ENCODE measurements at regions not wholly inside any gene's neighbourhood (a gene's known extent, or its start where the extent isn't known, plus 50 kb on each side); places are given as distances from the start of the nearest gene placed in this dataset.
"Not testable (repeated sequence)": the region's sequence is repeated elsewhere in the genome, so short reads cannot be mapped to it uniquely, and the experiment has no call there.

- DNase-seq (ENCODE audit: low spot score), result no peak
Observed at GRCh38 chr10:126722726-126723125, 52.2 kb upstream of the C10orf90 start.

DNA sequence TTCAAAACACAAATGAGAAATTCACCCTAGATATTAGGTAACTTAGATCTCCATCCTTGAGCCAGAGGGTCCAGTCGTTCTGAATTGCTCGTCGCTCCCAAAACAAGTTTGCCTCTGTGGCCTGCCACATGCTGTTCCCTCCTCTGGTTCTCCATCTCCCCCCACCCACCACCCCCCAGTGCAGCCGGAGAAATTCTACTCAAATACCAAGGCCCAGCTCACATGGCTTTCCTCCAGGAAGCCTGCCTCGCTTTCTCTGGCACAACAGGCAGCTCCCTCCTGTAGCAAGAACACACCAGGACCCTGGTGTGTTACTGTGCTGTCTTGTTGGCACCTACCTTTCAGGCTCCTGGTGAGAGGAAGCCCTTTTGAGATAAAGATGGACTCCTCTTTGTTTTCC lies 52.7 kb upstream of the C10orf90 start:
- no peak for DNase-seq (ENCODE audit: low spot score)

- DNase-seq (ENCODE audit: low spot score), result no peak
Observed at GRCh38 chr10:126729314-126729870, 58.9 kb upstream of the C10orf90 start.

- DNase-seq (ENCODE audit: low spot score), result no peak
Observed at GRCh38 chr10:126730856-126731609, 60.5 kb upstream of the C10orf90 start.

DNA sequence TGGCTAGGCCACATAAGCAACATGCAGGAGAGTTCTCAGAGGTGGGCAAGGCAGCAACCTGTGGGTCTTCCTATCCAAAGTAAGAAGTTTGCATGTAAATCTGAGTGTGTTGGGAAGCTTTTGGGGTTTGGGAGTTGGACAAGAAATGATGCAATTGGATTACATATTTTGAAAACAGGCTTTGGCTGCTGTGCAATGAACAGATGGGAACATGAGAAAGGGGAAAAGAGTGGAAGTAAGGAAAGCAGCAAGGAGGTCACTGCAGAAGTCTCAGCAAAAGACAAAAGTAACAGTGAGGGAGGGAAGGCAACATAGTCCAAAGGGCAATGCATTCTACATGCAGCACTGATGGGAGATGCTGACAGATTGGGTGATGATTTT lies 61.1 kb upstream of the C10orf90 start:
- DNase-seq (ENCODE audit: low spot score), result no peak

DNA sequence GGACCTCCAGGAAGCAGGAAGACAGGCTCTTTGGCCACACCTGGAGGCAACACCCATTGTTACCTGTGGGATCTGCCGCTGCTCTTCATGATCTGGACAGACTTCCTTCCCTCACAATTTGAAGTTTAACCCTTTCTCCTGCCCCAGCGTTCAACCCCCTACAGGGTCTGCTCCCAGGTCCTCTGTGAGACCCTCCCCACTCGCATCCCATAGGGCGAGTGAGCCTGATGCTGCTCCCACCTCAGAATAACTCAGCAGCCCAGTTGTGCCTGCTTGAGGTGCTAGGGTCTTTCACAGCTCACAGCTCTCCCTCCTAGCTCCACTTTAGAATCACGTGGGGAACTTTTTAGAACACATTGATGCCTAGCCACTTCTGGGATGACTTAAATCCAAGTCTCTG lies 61.8 kb upstream of the C10orf90 start:
- DNase-seq (ENCODE audit: low spot score), result no peak

DNA sequence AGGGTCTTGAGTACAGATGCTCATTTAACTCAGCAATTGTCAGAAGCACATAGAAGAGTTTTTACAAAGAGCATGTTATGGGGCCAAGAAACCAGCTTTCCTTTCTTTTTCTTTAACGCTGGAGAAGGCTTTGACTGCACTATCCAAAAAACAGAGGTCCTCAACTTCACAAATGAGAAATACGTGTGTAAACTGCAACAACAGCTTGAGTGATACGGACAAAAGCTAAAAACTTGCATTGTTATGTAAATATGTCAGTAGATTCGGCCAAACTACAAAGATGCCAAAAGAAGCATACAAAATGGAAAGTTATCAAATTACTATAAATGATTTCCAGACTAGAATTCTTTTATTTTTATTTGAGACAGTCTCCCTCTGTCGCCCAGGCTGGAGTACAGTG lies 62.4 kb upstream of the C10orf90 start:
- DNase-seq (ENCODE audit: low spot score), result no peak

- DNase-seq (ENCODE audit: low spot score), result no peak
Observed at GRCh38 chr10:126734015-126734414, 63.5 kb upstream of the C10orf90 start.

GRCh38 chr10:126734967-126735366 lies 64.5 kb upstream of the C10orf90 start:
- DNase-seq (ENCODE audit: low spot score), result no peak

DNA sequence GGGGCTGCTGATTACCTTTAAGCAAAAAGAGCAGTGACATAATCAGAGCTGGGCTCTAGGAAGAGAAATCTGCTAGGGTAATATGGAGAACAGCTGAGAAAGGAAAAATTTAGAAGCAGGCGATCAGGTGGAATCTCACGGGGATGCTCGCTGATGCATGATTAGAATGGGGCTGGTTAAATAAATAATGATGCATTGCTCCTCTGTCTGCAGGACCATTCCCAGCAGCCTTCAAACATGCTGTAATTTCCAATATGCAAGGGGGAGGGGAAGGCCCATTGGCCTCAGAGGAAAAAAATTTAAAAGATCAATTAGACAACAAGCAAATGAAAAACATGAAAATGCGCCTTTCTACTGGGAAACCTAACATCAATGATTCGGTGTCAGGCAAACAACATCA lies 65.6 kb upstream of the C10orf90 start:
- DNase-seq (ENCODE audit: low spot score), result no peak

DNA sequence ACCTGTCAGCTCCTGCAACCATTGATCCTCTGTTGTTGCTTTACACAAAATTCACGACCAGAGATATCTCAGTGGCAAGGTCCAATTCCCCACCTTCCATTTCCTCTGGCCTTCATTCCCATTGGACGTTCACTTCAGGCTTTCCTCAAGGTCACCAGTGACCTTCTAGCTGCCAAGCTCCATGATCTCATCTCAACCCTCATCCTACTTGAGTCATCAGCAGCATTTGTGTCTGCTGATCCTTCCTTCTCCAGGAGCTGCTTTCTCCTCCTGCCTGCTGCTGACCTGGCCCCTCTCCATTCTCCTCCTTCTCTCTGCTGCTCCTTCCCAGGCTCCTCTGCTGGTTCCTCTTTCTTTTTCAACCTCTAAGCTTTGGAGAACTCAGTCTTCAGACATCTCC lies 66.2 kb upstream of the C10orf90 start:
- no peak for DNase-seq (ENCODE audit: low spot score)

DNA sequence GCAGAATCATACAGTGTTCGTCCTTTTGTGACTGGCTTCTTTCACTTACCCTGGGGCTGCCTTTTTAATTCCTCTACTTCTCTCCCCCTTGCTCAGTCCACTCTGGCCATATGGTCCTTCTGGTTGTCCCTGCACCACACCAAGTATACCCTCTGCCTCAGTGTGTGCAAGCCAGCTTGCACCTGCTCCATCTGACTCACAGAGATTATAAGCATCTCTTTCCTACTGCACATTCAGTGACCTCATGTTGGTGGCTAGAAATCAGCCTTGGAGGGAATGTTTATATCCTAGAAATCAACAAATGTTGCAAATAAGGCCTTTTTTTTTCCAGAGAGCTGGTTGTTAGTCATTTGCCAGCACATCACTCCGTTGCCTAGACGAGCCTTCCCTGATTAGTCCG lies 67.5 kb upstream of the C10orf90 start:
- no peak for DNase-seq (ENCODE audit: low spot score)

DNA sequence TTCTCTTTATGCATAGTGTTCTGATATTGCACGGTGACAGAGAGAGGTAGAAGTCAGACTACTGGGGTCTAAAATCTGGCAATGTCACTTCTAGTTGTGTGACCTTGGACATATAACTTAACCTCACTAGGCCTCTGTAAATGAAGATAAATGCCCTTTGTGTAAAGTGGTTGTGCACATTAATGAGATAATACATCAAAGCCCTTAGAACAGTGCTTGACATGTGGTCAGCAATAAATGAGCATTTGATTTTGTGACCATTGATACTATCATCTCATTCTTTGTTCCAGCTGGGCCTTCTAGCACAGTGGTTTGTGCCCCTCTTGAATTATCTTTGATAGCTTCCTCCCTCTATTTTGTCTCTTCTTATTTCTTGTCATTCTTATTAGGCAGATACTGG lies 74.1 kb upstream of the C10orf90 start:
- no peak for DNase-seq (ENCODE audit: low spot score)

DNA sequence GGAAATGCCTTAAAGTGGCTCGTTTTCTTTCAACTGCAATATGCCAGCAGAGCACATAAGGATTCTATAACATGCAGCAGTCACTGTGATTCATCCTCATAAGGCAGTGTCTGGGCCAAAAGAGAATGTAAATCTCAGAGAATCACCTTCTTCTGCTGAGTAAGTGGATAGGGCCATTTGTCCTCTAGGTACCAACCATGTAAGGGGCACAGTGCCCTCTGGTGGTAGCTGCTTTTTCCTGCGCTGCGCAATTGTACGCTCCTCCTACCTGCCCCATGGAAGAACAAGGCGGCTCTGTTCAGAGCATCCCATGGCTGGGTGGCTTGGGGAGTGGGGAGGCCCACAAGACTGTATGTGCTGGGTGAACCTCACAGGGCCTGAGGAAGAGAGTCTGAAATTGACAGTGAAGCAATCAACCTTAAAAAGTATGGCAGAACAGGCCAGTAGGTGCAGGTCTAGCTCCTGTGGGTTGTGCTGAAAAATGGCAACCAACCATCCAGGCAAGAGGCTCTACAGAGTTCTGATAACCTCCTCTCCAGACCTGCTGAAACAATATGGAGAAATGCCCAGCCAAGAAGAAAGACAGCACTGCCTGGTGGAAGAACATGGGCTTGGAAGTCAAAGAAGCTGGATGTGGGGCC lies 78.6 kb upstream of the C10orf90 start:
- peak; percentile 56 for DNase-seq (ENCODE audit: low spot score)

- DNase-seq (ENCODE audit: low spot score), result no peak
Observed at GRCh38 chr10:126754966-126755365, 84.5 kb upstream of the C10orf90 start.

GRCh38 chr10:126758867-126759266 lies 88.4 kb upstream of the C10orf90 start:
- no peak for DNase-seq (ENCODE audit: low spot score)

DNA sequence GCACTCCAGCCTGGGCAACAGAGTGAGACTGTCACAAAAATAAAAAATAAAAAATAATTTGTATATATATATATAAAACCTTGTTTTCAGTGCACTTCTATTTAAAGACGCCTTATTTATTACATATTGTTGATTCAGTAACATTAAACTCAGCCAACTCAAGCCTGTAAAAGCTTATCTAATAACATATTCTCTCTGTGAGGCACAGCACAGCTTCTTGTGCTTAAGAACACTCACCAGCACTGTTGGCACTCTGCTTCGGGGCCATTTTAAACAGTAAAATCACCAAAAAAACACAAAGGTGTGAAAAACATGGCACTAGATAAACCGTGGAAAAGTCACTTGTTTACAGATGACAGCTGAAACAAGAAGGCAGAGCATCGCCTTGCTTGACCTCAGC lies 89.0 kb upstream of the C10orf90 start:
- no peak for DNase-seq (ENCODE audit: low spot score)

DNA sequence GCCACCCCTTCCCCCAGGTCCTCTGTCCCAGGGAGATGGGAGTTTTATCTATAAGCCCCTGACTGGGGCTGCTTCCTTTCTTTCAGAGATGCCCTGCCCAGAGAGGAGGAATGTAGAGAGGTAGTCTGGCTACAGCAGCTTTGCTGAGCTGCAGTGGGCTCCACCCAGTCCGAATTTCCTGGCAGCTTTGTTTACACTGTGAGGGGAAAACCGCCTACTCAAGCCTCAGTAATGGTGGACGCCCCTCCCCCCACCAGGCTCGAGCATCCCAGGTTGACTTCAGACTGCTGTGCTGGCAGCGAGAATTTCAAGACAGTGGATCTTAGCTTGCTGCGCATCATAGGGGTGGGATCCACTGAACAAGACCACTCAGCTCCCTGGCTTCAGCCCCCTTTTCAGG lies 96.2 kb upstream of the C10orf90 start:
- DNase-seq (ENCODE audit: low spot score), result not testable (repeated sequence)

GRCh38 chr10:126770809-126771208 lies 100.3 kb upstream of the C10orf90 start:
- no peak for DNase-seq (ENCODE audit: low spot score)

GRCh38 chr10:126776168-126776567 lies 105.7 kb upstream of the C10orf90 start:
- no peak for DNase-seq (ENCODE audit: low spot score)

DNA sequence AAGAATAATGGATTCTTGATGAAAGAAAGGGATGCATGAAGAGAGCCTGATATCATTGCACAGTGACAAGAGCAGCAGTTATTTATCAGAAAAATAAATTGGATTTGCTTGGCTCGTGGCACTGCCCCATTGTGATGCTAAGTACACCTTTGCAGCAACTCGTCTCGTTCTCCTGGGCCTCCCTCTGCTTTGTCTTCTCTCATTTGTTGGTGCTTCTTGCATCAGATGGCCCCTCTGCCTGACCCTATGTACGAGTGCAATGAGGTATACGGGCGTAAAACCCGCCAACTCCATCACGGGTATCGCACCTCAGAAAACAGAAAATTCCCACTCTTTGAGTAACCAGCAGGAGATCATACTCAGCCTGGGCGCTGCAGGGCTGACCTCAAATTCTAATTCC lies 107.2 kb upstream of the C10orf90 start:
- no peak for DNase-seq (ENCODE audit: low spot score)

- DNase-seq (ENCODE audit: low spot score), result no peak
Observed at GRCh38 chr10:126781450-126782216, 111.1 kb upstream of the C10orf90 start.
